ENCODE measurements at regions not wholly inside any gene's neighbourhood (a gene's known extent, or its start where the extent isn't known, plus 50 kb on each side); places are given as distances from the start of the nearest gene placed in this dataset.
A peak's percentile ranks its signal among the peaks of the same experiment; 100 is the strongest.

GRCh38 chr11:130994043-130994442 is 77.8 kb upstream of the SNX19 start:
- ChIA-PET POLR2A (no interaction called here), CTCF (interaction anchor here (0.6 to 2.5 kb wide), 6 partner anchors 15 to 132 kb away, joined by 3 to 10 read pairs (median 4); partner anchors contain the start of gene SNX19)
- intact Hi-C loops (cut with micrococcal nuclease): no loop called here
- Mint-ChIP-seq H3K4me1 (ENCODE audit: insufficient read depth, unreplicated experiment) (peaks cover 4% of the 10 kb centered on the region), H3K27ac (ENCODE audit: low read depth, unreplicated experiment) (no peak overlapping the region), H3K36me3 (ENCODE audit: insufficient read depth, unreplicated experiment) (no peaks in the 10 kb centered on the region), H3K4me3 (ENCODE audit: unreplicated experiment) (no peak overlapping the region), H3K9me3 (ENCODE audit: unreplicated experiment) (no peaks in the 10 kb centered on the region), H3K27me3 (ENCODE audit: insufficient read depth, unreplicated experiment) (no peaks in the 10 kb centered on the region)
- no TSS peak for BruUV-seq (replicated peaks)
- DNase-seq (ENCODE audit: unreplicated experiment): no peak
- no peak for TF ChIP-seq CTCF (IDR thresholded peaks at IDR 0.05; ENCODE audit: unreplicated experiment)

DNA sequence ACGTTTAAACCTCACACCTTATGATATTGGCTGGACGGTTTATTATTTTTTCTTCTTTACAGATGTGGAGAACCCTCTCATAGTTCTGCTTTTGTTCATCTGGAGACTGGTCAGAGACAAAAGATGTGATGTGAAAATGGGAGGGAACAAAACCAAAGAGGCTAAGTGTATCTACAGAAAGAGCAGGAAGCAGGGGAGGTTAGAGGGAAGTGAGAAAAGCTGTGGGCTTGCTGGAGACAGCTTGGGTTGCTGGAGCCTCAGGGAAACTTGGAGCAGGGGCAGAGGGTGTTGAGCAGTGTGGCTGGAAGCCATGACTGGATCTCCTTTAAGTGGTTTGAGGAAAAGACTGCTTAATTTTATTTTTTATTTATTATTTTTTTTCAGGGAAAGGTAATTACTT is 79.0 kb upstream of the SNX19 start:
- ChIA-PET CTCF (interaction anchor here (2.5 kb wide), 1 partner anchor 16 kb away, joined by 10 read pairs; no protein-coding TSS in a partner anchor), POLR2A (no interaction called here)
- no peaks in the 10 kb centered on the region for H3K36me3 Mint-ChIP-seq (ENCODE audit: insufficient read depth, unreplicated experiment)
- no peak for TF ChIP-seq CTCF (IDR thresholded peaks at IDR 0.05; ENCODE audit: unreplicated experiment)
- H3K9me3 Mint-ChIP-seq (ENCODE audit: unreplicated experiment): no peaks in the 10 kb centered on the region
- no peak overlapping the region for H3K4me3 Mint-ChIP-seq (ENCODE audit: unreplicated experiment)
- no TSS peak for BruUV-seq (replicated peaks)
- H3K27ac Mint-ChIP-seq (ENCODE audit: low read depth, unreplicated experiment): no peak overlapping the region
- intact Hi-C loops (cut with micrococcal nuclease): no loop called here
- H3K4me1 Mint-ChIP-seq (ENCODE audit: insufficient read depth, unreplicated experiment): peaks cover 16% of the 10 kb centered on the region
- H3K27me3 Mint-ChIP-seq (ENCODE audit: insufficient read depth, unreplicated experiment): no peaks in the 10 kb centered on the region
- no peak for DNase-seq (ENCODE audit: unreplicated experiment)

DNA sequence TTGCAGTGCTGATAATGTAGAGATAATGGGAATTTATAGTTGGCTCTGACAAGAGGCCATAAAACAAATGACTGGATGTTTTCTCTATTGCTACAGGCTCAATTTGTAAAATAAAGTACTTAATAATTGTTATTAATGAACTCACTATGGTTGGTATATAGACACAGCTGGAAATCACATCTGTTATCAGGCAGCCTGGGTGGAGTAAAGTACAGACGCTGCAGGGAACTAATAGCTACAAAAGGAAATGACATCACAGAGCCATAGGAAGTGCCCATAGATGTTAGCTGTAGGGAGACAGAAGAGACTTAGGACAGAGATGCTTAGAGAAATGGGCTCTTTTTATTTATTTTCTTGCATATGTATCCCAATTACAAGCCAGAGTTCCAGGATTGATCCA is 81.0 kb upstream of the SNX19 start:
- no peaks in the 10 kb centered on the region for H3K9me3 Mint-ChIP-seq (ENCODE audit: unreplicated experiment)
- POLR2A ChIA-PET: no interaction called here
- intact Hi-C loops (cut with micrococcal nuclease): no loop called here
- H3K36me3 Mint-ChIP-seq (ENCODE audit: insufficient read depth, unreplicated experiment): no peaks in the 10 kb centered on the region
- H3K27ac Mint-ChIP-seq (ENCODE audit: low read depth, unreplicated experiment): no peak overlapping the region
- H3K4me1 Mint-ChIP-seq (ENCODE audit: insufficient read depth, unreplicated experiment): peaks cover 35% of the 10 kb centered on the region
- CTCF ChIA-PET: interaction anchor here (0.8 to 1.2 kb wide), 2 partner anchors 28 to 73 kb away, joined by 3 to 4 read pairs; no protein-coding TSS in a partner anchor
- TF ChIP-seq CTCF (IDR thresholded peaks at IDR 0.05; ENCODE audit: unreplicated experiment): no peak
- BruUV-seq (replicated peaks): no TSS peak
- DNase-seq (ENCODE audit: unreplicated experiment): no peak
- no peaks in the 10 kb centered on the region for H3K27me3 Mint-ChIP-seq (ENCODE audit: insufficient read depth, unreplicated experiment)
- no peak overlapping the region for H3K4me3 Mint-ChIP-seq (ENCODE audit: unreplicated experiment)

- H3K9me3 Mint-ChIP-seq (ENCODE audit: unreplicated experiment): no peaks in the 10 kb centered on the region
- no peak overlapping the region for H3K4me3 Mint-ChIP-seq (ENCODE audit: unreplicated experiment)
- ChIA-PET CTCF (interaction anchor here (0.6 to 1.4 kb wide), 3 partner anchors 20 to 84 kb away, joined by 3 to 7 read pairs (median 3); no protein-coding TSS in a partner anchor), POLR2A (no interaction called here)
- H3K27ac Mint-ChIP-seq (ENCODE audit: low read depth, unreplicated experiment): no peak overlapping the region
- intact Hi-C loops (cut with micrococcal nuclease): no loop called here
- H3K36me3 Mint-ChIP-seq (ENCODE audit: insufficient read depth, unreplicated experiment): no peaks in the 10 kb centered on the region
- no TSS peak for BruUV-seq (replicated peaks)
- peaks cover 43% of the 10 kb centered on the region for H3K4me1 Mint-ChIP-seq (ENCODE audit: insufficient read depth, unreplicated experiment)
- no peak for TF ChIP-seq CTCF (IDR thresholded peaks at IDR 0.05; ENCODE audit: unreplicated experiment)
- DNase-seq (ENCODE audit: unreplicated experiment): peak; percentile 6
- H3K27me3 Mint-ChIP-seq (ENCODE audit: insufficient read depth, unreplicated experiment): no peaks in the 10 kb centered on the region
These were observed 82.8 kb upstream of the SNX19 start for GRCh38 chr11:130999086-130999485.

Data from MCF 10A (cell line).